Caco-2 (cell line): ENCODE measurements at regions not wholly inside any gene's neighbourhood (a gene's known extent, or its start where the extent isn't known, plus 50 kb on each side); places are given as distances from the start of the nearest gene placed in this dataset.
A peak's percentile ranks its signal among the peaks of the same experiment; 100 is the strongest.
"Not testable (repeated sequence)": the region's sequence is repeated elsewhere in the genome, so short reads cannot be mapped to it uniquely, and the experiment has no call there.

Experiments used
- BruUV-seq: library from RNA; stranded (reverse); fragments of 400-500 nt; replicated peaks from 2 replicates; lab custom pipeline; 2021; lab: Mats Ljungman, UMichigan
- CTCF ChIA-PET: fragments of 300-600 bp; sonication (Branson Sonifier 250); formaldehyde crosslinking; loops from one replicate; lab custom pipeline; 2022; ENCODE audit warnings: antibody characterized with exemption; lab: Charles Lee
- POLR2A ChIA-PET: fragments of 300-600 bp; sonication (Branson Sonifier 250); formaldehyde crosslinking; loops from one replicate; lab custom pipeline; 2022; ENCODE audit warnings: antibody characterized with exemption; lab: Charles Lee
- DNase-seq, 2 experiments: peaks; one replicate each; pipeline versions ENCODE4 v3.0.0 to v3.0.0-alpha.2; 2020 to 2022
- H3K27me3 ChIP-seq: replicated peaks from 2 replicates; pipeline ENCODE4 v1.6.0; 2011; ENCODE audit warnings: low read length; ENCODE audit not compliant: control insufficient read depth, insufficient read depth
- H3K36me3 ChIP-seq: 2 replicates; pipeline ENCODE4 v1.5.1; 2011; ENCODE audit warnings: low read length; ENCODE audit not compliant: control insufficient read depth, insufficient read depth
- H3K4me1 ChIP-seq: fragments of 250-450 bp; sonication (Bioruptor Pico); 2 replicates; pipeline ENCODE4 v1.5.1; 2020; ENCODE audit warnings: mild to moderate bottlenecking
- H3K4me3 ChIP-seq: 2 replicates; pipeline ENCODE4 v1.5.1; 2011; ENCODE audit warnings: low read depth, mild to moderate bottlenecking, control low read depth, low read length
- H3K9me3 ChIP-seq: fragments of 250-450 bp; sonication (Bioruptor Pico); 2 replicates; pipeline ENCODE4 v1.5.1; 2020; ENCODE audit warnings: mild to moderate bottlenecking, moderate library complexity
- H3K27ac Mint-ChIP-seq: one replicate; pipeline ENCODE4 v1.8.0; 2022; ENCODE audit warnings: mixed read lengths; ENCODE audit not compliant: unreplicated experiment
- H3K27me3 Mint-ChIP-seq: one replicate; pipeline ENCODE4 v1.8.0; 2022; ENCODE audit warnings: mixed read lengths; ENCODE audit not compliant: insufficient read depth, unreplicated experiment
- H3K36me3 Mint-ChIP-seq: one replicate; pipeline ENCODE4 v1.8.0; 2022; ENCODE audit warnings: mild to moderate bottlenecking, mixed read lengths; ENCODE audit not compliant: insufficient read depth, unreplicated experiment
- H3K4me1 Mint-ChIP-seq: one replicate; pipeline ENCODE4 v1.8.0; 2022; ENCODE audit warnings: low read depth, mixed read lengths; ENCODE audit not compliant: unreplicated experiment
- H3K4me3 Mint-ChIP-seq: one replicate; pipeline ENCODE4 v1.8.0; 2022; ENCODE audit warnings: mild to moderate bottlenecking, moderate library complexity, mixed read lengths; ENCODE audit not compliant: unreplicated experiment
- H3K9me3 Mint-ChIP-seq: one replicate; pipeline ENCODE4 v1.8.0; 2022; ENCODE audit warnings: mixed read lengths; ENCODE audit not compliant: unreplicated experiment
- CTCF ChIP-seq, 2 experiments: fragments of 200-600 bp in 1 of 2; IDR thresholded peaks; 1 replicate in 1 of 2; 2 replicates in 1 of 2; pipeline versions ENCODE4 v1.5.1 to v1.8.0; 2011 to 2022; ENCODE audit warnings: antibody characterized with exemption in 1 of 2, control low read depth in 1 of 2, inconsistent platforms in 1 of 2, low read depth in 1 of 2, low read length in 1 of 2, mild to moderate bottlenecking in 1 of 2, moderate library complexity in 1 of 2; ENCODE audit not compliant: insufficient read depth in 1 of 2, severe bottlenecking in 1 of 2, unreplicated experiment in 1 of 2
- intact Hi-C: fragments of 100-400 bp; cut with micrococcal nuclease; formaldehyde crosslinking; loops from one replicate; pipeline ENCODE4 v1.10.0; 2022; ENCODE audit not compliant: unreplicated experiment

DNA sequence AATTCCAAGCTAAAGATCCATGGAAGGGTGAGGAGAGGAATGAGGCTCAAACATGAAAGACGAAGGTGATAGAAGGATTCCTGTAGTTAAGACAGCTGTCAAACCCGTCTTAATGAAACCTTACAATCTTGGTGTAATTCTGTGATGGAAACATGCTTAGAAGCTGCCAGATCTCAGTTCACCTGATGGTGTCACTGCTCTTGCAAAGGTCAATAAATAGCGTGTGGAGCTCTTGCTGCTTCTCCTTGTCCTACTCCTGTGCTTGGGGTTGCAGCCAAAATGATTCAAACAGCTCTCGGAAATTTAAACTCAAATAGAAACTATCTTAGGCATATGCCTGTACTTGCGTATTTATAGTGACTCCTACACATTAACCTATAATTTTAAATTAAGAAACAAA, 1705.0 kb downstream of the OLFM4 start:
- DNase-seq = peak in 1 of 2 experiments; percentile 32
- Histone ChIP-seq H3K9me3 (no peaks in the 10 kb centered on the region), H3K4me3 (no peak overlapping the region), H3K4me1 (no peaks in the 10 kb centered on the region), H3K27me3 (no peaks in the 10 kb centered on the region), H3K36me3 (no peaks in the 10 kb centered on the region)
- no peaks in the 10 kb centered on the region for H3K4me1 Mint-ChIP-seq
- H3K27ac Mint-ChIP-seq = no peak overlapping the region
- POLR2A ChIA-PET = no interaction called here
- H3K36me3 Mint-ChIP-seq = no peaks in the 10 kb centered on the region
- peaks cover 6% of the 10 kb centered on the region for H3K27me3 Mint-ChIP-seq
- intact Hi-C loops = no loop called here
- H3K9me3 Mint-ChIP-seq = peaks cover 20% of the 10 kb centered on the region
- CTCF ChIA-PET = no interaction called here
- peak in 1 of 2 experiments; percentile 43 for TF ChIP-seq CTCF (IDR thresholded peaks at IDR 0.05; ENCODE audit: insufficient read depth in 1 of 2, low read depth in 1 of 2, low read length in 1 of 2, severe bottlenecking in 1 of 2, unreplicated experiment in 1 of 2)
- BruUV-seq = no TSS peak
- H3K4me3 Mint-ChIP-seq = no peak overlapping the region

- H3K9me3 Mint-ChIP-seq, H3K27me3 Mint-ChIP-seq, H3K4me1 ChIP-seq, CTCF ChIA-PET, DNase-seq, H3K36me3 Mint-ChIP-seq, H3K4me3 ChIP-seq, H3K27me3 ChIP-seq, POLR2A ChIA-PET, H3K9me3 ChIP-seq, BruUV-seq, H3K36me3 ChIP-seq, H3K4me3 Mint-ChIP-seq, H3K4me1 Mint-ChIP-seq, intact Hi-C loops, H3K27ac Mint-ChIP-seq: not testable (repeated sequence)
Measured at GRCh38 chr13:54737211-54737610, 1708.6 kb downstream of the OLFM4 start.

GRCh38 chr13:54742984-54743383, 1714.4 kb downstream of the OLFM4 start:
- Histone ChIP-seq H3K36me3 (no peaks in the 10 kb centered on the region), H3K27me3 (no peaks in the 10 kb centered on the region), H3K4me1 (no peaks in the 10 kb centered on the region), H3K9me3 (no peaks in the 10 kb centered on the region), H3K4me3 (no peak overlapping the region)
- no TSS peak for BruUV-seq
- intact Hi-C loops = no loop called here
- DNase-seq = no peak
- POLR2A ChIA-PET = no interaction called here
- Mint-ChIP-seq H3K36me3 (no peaks in the 10 kb centered on the region), H3K27ac (no peak overlapping the region), H3K9me3 (no peaks in the 10 kb centered on the region), H3K27me3 (no peaks in the 10 kb centered on the region), H3K4me3 (no peak overlapping the region), H3K4me1 (no peaks in the 10 kb centered on the region)
- CTCF ChIA-PET = no interaction called here
- TF ChIP-seq CTCF (IDR thresholded peaks at IDR 0.05; ENCODE audit: insufficient read depth in 1 of 2, low read depth in 1 of 2, low read length in 1 of 2, severe bottlenecking in 1 of 2, unreplicated experiment in 1 of 2) = no peak

GRCh38 chr13:54744747-54745146, 1716.1 kb downstream of the OLFM4 start:
- ChIA-PET CTCF (no interaction called here), POLR2A (no interaction called here)
- Mint-ChIP-seq H3K4me1 (no peaks in the 10 kb centered on the region), H3K4me3 (no peak overlapping the region), H3K27me3 (no peaks in the 10 kb centered on the region), H3K27ac (no peak overlapping the region), H3K36me3 (no peaks in the 10 kb centered on the region), H3K9me3 (no peaks in the 10 kb centered on the region)
- Histone ChIP-seq H3K4me1 (no peaks in the 10 kb centered on the region), H3K36me3 (no peaks in the 10 kb centered on the region), H3K4me3 (no peak overlapping the region), H3K27me3 (no peaks in the 10 kb centered on the region), H3K9me3 (no peaks in the 10 kb centered on the region)
- no peak for TF ChIP-seq CTCF (IDR thresholded peaks at IDR 0.05; ENCODE audit: insufficient read depth in 1 of 2, low read depth in 1 of 2, low read length in 1 of 2, severe bottlenecking in 1 of 2, unreplicated experiment in 1 of 2)
- BruUV-seq = no TSS peak
- intact Hi-C loops = no loop called here
- no peak for DNase-seq
